HG03460 (cell line): ENCODE measurements at regions not wholly inside any gene's neighbourhood (a gene's known extent, or its start where the extent isn't known, plus 50 kb on each side); places are given as distances from the start of the nearest gene placed in this dataset.
"Not testable (repeated sequence)": the region's sequence is repeated elsewhere in the genome, so short reads cannot be mapped to it uniquely, and the experiment has no call there.

ENCODE experiments used
- ATAC-seq: cut with Tn5 transposase; IDR thresholded peaks from one replicate; pipeline ENCODE4 v1.9.1; 2021; ENCODE audit not compliant: unreplicated experiment

- no peak for ATAC-seq
Observed at GRCh38 chr5:103783669-103784068, 221.1 kb upstream of the NUDT12 start.

GRCh38 chr5:103780794-103781193 lies 218.2 kb upstream of the NUDT12 start:
- no peak for ATAC-seq

- no peak for ATAC-seq
Observed at GRCh38 chr5:103774721-103775120, 212.1 kb upstream of the NUDT12 start.

- no peak for ATAC-seq
Observed at GRCh38 chr5:103772248-103772647, 209.7 kb upstream of the NUDT12 start.

GRCh38 chr5:103764403-103764802 lies 201.8 kb upstream of the NUDT12 start:
- no peak for ATAC-seq

- no peak for ATAC-seq
Observed at GRCh38 chr5:103758996-103759395, 196.4 kb upstream of the NUDT12 start.

- no peak for ATAC-seq
Observed at GRCh38 chr5:103755974-103756373, 193.4 kb upstream of the NUDT12 start.

- ATAC-seq: no peak
Observed at GRCh38 chr5:103745353-103746065, 182.9 kb upstream of the NUDT12 start.

- ATAC-seq: no peak
Observed at GRCh38 chr5:103744159-103744558, 181.6 kb upstream of the NUDT12 start.

- ATAC-seq: no peak
Observed at GRCh38 chr5:103743421-103743820, 180.8 kb upstream of the NUDT12 start.

GRCh38 chr5:103741984-103742383 lies 179.4 kb upstream of the NUDT12 start:
- no peak for ATAC-seq

- not testable (repeated sequence) for ATAC-seq
Observed at GRCh38 chr5:103736343-103736742, 173.8 kb upstream of the NUDT12 start.

GRCh38 chr5:103724271-103724670 lies 161.7 kb upstream of the NUDT12 start:
- ATAC-seq: no peak

GRCh38 chr5:103721183-103721582 lies 158.6 kb upstream of the NUDT12 start:
- ATAC-seq: no peak

- no peak for ATAC-seq
Observed at GRCh38 chr5:103718108-103718507, 155.5 kb upstream of the NUDT12 start.

GRCh38 chr5:103708601-103709000 lies 146.0 kb upstream of the NUDT12 start:
- ATAC-seq: no peak

- ATAC-seq: no peak
Observed at GRCh38 chr5:103706939-103707682, 144.5 kb upstream of the NUDT12 start.

GRCh38 chr5:103703617-103704016 lies 141.0 kb upstream of the NUDT12 start:
- ATAC-seq: no peak

GRCh38 chr5:103693517-103693916 lies 130.9 kb upstream of the NUDT12 start:
- ATAC-seq: no peak

GRCh38 chr5:103690676-103691075 lies 128.1 kb upstream of the NUDT12 start:
- ATAC-seq: no peak

- ATAC-seq: no peak
Observed at GRCh38 chr5:103679873-103680272, 117.3 kb upstream of the NUDT12 start.

GRCh38 chr5:103676198-103676597 lies 113.6 kb upstream of the NUDT12 start:
- not testable (repeated sequence) for ATAC-seq
